Fibroblast of the aortic adventitia (primary cell): ENCODE measurements at regions not wholly inside any gene's neighbourhood (a gene's known extent, or its start where the extent isn't known, plus 50 kb on each side); places are given as distances from the start of the nearest gene placed in this dataset.
A peak's percentile ranks its signal among the peaks of the same experiment; 100 is the strongest.

Source experiments
- DNase-seq: peaks from one replicate; pipeline ENCODE4 v3.0.0-alpha.2; 2010; ENCODE audit warnings: low read depth
- H3K4me3 ChIP-seq: 2 replicates; pipeline ENCODE4 v1.5.1; 2011; ENCODE audit warnings: low read depth, mild to moderate bottlenecking, control low read depth, low read length, moderate library complexity
- CTCF ChIP-seq: IDR thresholded peaks from 2 replicates; pipeline ENCODE4 v1.5.1; 2011; ENCODE audit warnings: mild to moderate bottlenecking, low read length, control low read depth, inconsistent platforms; ENCODE audit not compliant: insufficient read depth

GRCh38 chr5:92922231-92922967 is 658.6 kb downstream of the NR2F1-AS1 start:
- no peak for TF ChIP-seq CTCF
- H3K4me3 ChIP-seq = no peak overlapping the region
- no peak for DNase-seq

- H3K4me3 ChIP-seq = no peak overlapping the region
- TF ChIP-seq CTCF = no peak
- DNase-seq = peak; percentile 68
Measured at GRCh38 chr5:92917044-92917443, 664.0 kb downstream of the NR2F1-AS1 start.

- TF ChIP-seq CTCF = peak; percentile 35
- no peak overlapping the region for H3K4me3 ChIP-seq
- peak; percentile 69 for DNase-seq
Measured at GRCh38 chr5:92916036-92916435, 665.0 kb downstream of the NR2F1-AS1 start.

GRCh38 chr5:92912283-92912682 is 668.7 kb downstream of the NR2F1-AS1 start:
- no peak for DNase-seq
- no peak overlapping the region for H3K4me3 ChIP-seq
- no peak for TF ChIP-seq CTCF

- no peak for DNase-seq
Measured at GRCh38 chr5:92911851-92912250, 669.2 kb downstream of the NR2F1-AS1 start.

GRCh38 chr5:92911293-92911692 is 669.7 kb downstream of the NR2F1-AS1 start:
- DNase-seq = no peak
- no peak overlapping the region for H3K4me3 ChIP-seq
- TF ChIP-seq CTCF = no peak

More at GRCh38 chr5:92911851-92912250, 669.2 kb downstream of the NR2F1-AS1 start:
- no peak for TF ChIP-seq CTCF
- no peak overlapping the region for H3K4me3 ChIP-seq

GRCh38 chr5:92909602-92909962 is 671.4 kb downstream of the NR2F1-AS1 start:
- TF ChIP-seq CTCF = peak; percentile 46
- peak; percentile 10 for DNase-seq
- no peak overlapping the region for H3K4me3 ChIP-seq
